ENCODE measurements at regions not wholly inside any gene's neighbourhood (a gene's known extent, or its start where the extent isn't known, plus 50 kb on each side); places are given as distances from the start of the nearest gene placed in this dataset.

DNA sequence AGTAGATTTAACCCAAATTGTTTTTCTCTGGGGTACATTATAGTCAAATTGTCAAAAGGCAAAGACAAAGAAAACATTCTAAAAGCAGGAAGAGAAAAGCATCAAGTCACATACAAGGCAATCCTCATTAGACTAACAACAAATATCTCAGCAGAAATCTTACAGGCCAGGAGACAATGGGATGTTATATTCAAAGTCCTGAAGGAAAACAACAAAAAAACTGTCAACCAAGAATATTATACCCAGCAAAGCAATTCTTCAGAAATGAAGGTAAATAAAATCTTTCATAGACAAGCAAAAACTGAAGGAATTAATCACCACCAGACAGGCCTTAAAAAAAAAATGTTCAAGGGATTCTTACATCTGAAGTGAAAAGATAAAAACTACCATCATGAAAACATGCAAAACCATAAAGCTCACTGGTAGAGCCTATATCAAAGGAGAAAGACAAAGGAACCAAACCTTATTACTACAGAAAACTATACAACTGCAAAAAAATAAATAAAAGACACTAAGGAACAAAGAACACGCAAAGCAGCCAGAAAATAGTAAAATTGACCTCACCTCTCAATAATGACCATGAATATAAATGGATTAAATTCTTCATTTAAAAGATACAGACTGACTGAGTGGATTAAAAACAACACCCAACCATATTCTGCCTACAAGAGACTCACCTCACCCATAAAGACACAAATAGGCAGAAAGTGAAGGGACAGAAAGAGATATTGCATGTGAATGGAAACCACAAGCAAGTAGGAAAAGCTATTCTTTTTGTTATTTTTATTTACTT lies 113.8 kb upstream of the ZC3H11B start:
- no peak overlapping the region for H2AFZ ChIP-seq (ENCODE audit: low read depth)
- H3K27ac ChIP-seq (ENCODE audit: low read depth in 2 of 2, low read length in 1 of 2), result no peak overlapping the region
- H3F3A ChIP-seq (replicated peaks; ENCODE audit: insufficient read depth), result no peaks in the 10 kb centered on the region
- H4K20me1 ChIP-seq (ENCODE audit: insufficient read depth), result no peaks in the 10 kb centered on the region
- peaks cover 15% of the 10 kb centered on the region for H3K9me3 ChIP-seq
- CTCF ChIA-PET, result no interaction called here
- no peaks in the 10 kb centered on the region for H3K4me1 ChIP-seq (ENCODE audit: control insufficient read depth in 1 of 2, insufficient read depth in 2 of 2, low read depth in 1 of 2, low read length in 1 of 2)
- no peak overlapping the region for H3K9ac ChIP-seq
- TF ChIP-seq, protein P1, sequence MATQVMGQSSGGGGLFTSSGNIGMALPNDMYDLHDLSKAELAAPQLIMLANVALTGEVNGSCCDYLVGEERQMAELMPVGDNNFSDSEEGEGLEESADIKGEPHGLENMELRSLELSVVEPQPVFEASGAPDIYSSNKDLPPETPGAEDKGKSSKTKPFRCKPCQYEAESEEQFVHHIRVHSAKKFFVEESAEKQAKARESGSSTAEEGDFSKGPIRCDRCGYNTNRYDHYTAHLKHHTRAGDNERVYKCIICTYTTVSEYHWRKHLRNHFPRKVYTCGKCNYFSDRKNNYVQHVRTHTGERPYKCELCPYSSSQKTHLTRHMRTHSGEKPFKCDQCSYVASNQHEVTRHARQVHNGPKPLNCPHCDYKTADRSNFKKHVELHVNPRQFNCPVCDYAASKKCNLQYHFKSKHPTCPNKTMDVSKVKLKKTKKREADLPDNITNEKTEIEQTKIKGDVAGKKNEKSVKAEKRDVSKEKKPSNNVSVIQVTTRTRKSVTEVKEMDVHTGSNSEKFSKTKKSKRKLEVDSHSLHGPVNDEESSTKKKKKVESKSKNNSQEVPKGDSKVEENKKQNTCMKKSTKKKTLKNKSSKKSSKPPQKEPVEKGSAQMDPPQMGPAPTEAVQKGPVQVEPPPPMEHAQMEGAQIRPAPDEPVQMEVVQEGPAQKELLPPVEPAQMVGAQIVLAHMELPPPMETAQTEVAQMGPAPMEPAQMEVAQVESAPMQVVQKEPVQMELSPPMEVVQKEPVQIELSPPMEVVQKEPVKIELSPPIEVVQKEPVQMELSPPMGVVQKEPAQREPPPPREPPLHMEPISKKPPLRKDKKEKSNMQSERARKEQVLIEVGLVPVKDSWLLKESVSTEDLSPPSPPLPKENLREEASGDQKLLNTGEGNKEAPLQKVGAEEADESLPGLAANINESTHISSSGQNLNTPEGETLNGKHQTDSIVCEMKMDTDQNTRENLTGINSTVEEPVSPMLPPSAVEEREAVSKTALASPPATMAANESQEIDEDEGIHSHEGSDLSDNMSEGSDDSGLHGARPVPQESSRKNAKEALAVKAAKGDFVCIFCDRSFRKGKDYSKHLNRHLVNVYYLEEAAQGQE (IDR thresholded peaks at IDR 0.05; ENCODE audit: low read depth, low read length), result no peak
- TF ChIP-seq GABPA (IDR thresholded peaks at IDR 0.05; ENCODE audit: low read depth) (no peak), RFX5 (IDR thresholded peaks at IDR 0.05; ENCODE audit: low read length) (no peak), POLR2AphosphoS5 (IDR thresholded peaks at IDR 0.05; ENCODE audit: low read depth, low read length) (no peak), CHD2 (IDR thresholded peaks at IDR 0.05; ENCODE audit: low read length, partially characterized antibody) (no peak), TCF12 (IDR thresholded peaks at IDR 0.05) (no peak), RXRA (IDR thresholded peaks at IDR 0.05; ENCODE audit: borderline replicate concordance, low read depth) (no peak), EZH2phosphoT487 (IDR thresholded peaks at IDR 0.05; ENCODE audit: borderline replicate concordance, low read depth) (no peak), MXI1 (IDR thresholded peaks at IDR 0.05; ENCODE audit: low read depth, low read length) (no peak), FOXM1 (IDR thresholded peaks at IDR 0.05; ENCODE audit: low read depth) (no peak), FOSL2 (IDR thresholded peaks at IDR 0.05; ENCODE audit: borderline replicate concordance, low read depth) (no peak), MEF2A (IDR thresholded peaks at IDR 0.05; ENCODE audit: borderline replicate concordance, low read depth) (no peak), SIN3A (IDR thresholded peaks at IDR 0.05; ENCODE audit: borderline replicate concordance, low read depth, low read length) (no peak)
- WGBS (ENCODE audit: low lambda C conversion rate), result 68% methylated on average over 1 of the region's 1 CpG
- H3K36me3 ChIP-seq (replicated peaks in 1 of 2; ENCODE audit: control insufficient read depth in 1 of 2, insufficient read depth in 2 of 2, low read length in 1 of 2), result no peaks in the 10 kb centered on the region
- no peaks in the 10 kb centered on the region for H3K79me2 ChIP-seq (ENCODE audit: insufficient read depth)
- no peaks in the 10 kb centered on the region for H3K27me3 ChIP-seq (ENCODE audit: insufficient read depth)
- DNase-seq, result no peak
- H3K9me2 ChIP-seq, result no peaks in the 10 kb centered on the region
- no peak overlapping the region for H3K4me3 ChIP-seq (ENCODE audit: low read depth in 2 of 2, low read length in 1 of 2)
- POLR2A ChIA-PET, result no interaction called here
- no peak overlapping the region for H3K4me2 ChIP-seq

DNA sequence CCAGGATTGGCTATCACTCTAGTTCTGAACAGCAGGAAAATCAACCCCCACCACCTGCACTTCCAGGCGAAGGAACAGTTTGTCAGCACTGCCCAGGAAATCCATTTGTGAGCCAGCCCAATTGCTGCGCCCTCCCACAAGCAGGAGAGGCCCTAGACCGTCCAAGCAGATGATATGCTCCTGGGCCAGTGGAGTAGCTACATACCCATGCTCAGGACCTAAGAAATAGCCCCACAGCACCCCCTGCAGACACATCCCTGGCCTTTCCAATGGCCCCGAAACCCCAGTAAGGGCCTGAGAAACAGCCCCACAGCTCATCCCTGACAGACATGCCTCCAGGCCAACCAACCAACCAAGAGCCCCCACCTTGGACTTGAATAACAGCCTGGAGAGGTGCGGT lies 111.5 kb upstream of the ZC3H11B start:
- Histone ChIP-seq H3K4me2 (no peak overlapping the region), H3K27ac (ENCODE audit: low read depth in 2 of 2, low read length in 1 of 2) (no peak overlapping the region), H3K9me3 (peaks cover 15% of the 10 kb centered on the region), H2AFZ (ENCODE audit: low read depth) (no peak overlapping the region), H3K4me1 (ENCODE audit: control insufficient read depth in 1 of 2, insufficient read depth in 2 of 2, low read depth in 1 of 2, low read length in 1 of 2) (no peaks in the 10 kb centered on the region), H3K9me2 (no peaks in the 10 kb centered on the region), H3K9ac (no peak overlapping the region), H3K36me3 (replicated peaks in 1 of 2; ENCODE audit: control insufficient read depth in 1 of 2, insufficient read depth in 2 of 2, low read length in 1 of 2) (no peaks in the 10 kb centered on the region), H3K27me3 (ENCODE audit: insufficient read depth) (no peaks in the 10 kb centered on the region), H3K4me3 (ENCODE audit: low read depth in 2 of 2, low read length in 1 of 2) (no peak overlapping the region), H3K79me2 (ENCODE audit: insufficient read depth) (no peaks in the 10 kb centered on the region), H4K20me1 (ENCODE audit: insufficient read depth) (no peaks in the 10 kb centered on the region), H3F3A (replicated peaks; ENCODE audit: insufficient read depth) (no peaks in the 10 kb centered on the region)
- 70% methylated on average over 4 of the region's 5 CpGs for WGBS (ENCODE audit: low lambda C conversion rate)
- no peak for DNase-seq
- POLR2A ChIA-PET, result no interaction called here
- CTCF ChIA-PET, result interaction anchor here (1.1 kb wide), 1 partner anchor 157 kb away, joined by 3 read pairs; no protein-coding TSS in a partner anchor
- TF ChIP-seq ELF1 (IDR thresholded peaks at IDR 0.05) (no peak), GABPA (IDR thresholded peaks at IDR 0.05; ENCODE audit: low read depth) (no peak), RFX5 (IDR thresholded peaks at IDR 0.05; ENCODE audit: low read length) (no peak), CHD2 (IDR thresholded peaks at IDR 0.05; ENCODE audit: low read length, partially characterized antibody) (no peak), PBX3 (IDR thresholded peaks at IDR 0.05) (no peak), EZH2phosphoT487 (IDR thresholded peaks at IDR 0.05; ENCODE audit: borderline replicate concordance, low read depth) (no peak), EP300 (IDR thresholded peaks at IDR 0.05; ENCODE audit: borderline replicate concordance in 1 of 2, low read depth in 1 of 2, low read length in 1 of 2) (no peak), NFIC (IDR thresholded peaks at IDR 0.05; ENCODE audit: borderline replicate concordance) (no peak), JUND (IDR thresholded peaks at IDR 0.05) (no peak), RCOR1 (IDR thresholded peaks at IDR 0.05; ENCODE audit: low read length) (no peak)
- TF ChIP-seq, protein P2, sequence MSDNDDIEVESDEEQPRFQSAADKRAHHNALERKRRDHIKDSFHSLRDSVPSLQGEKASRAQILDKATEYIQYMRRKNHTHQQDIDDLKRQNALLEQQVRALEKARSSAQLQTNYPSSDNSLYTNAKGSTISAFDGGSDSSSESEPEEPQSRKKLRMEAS (IDR thresholded peaks at IDR 0.05; ENCODE audit: low read depth), result no peak
- TF ChIP-seq, protein P1 (IDR thresholded peaks at IDR 0.05; ENCODE audit: low read depth, low read length), result no peak

Data from SK-N-SH (cell line).